Bronchial epithelial cell (primary cell): ENCODE measurements at regions not wholly inside any gene's neighbourhood (a gene's known extent, or its start where the extent isn't known, plus 50 kb on each side); places are given as distances from the start of the nearest gene placed in this dataset.

Experiments used
- DNase-seq: peaks from one replicate; pipeline ENCODE4 v3.0.0-alpha.2; 2010; ENCODE audit warnings: low read depth
- FAIRE-seq: peaks from 2 replicates; lab custom pipeline; 2011; peaks lifted over from hg19 to GRCh38; lab: Jason Lieb, UNC
- H3K27me3 ChIP-seq: 2 replicates; pipeline ENCODE4 v1.5.1; 2011; ENCODE audit warnings: low read length; ENCODE audit not compliant: control insufficient read depth, insufficient read depth
- H3K36me3 ChIP-seq: 2 replicates; pipeline ENCODE4 v1.5.1; 2011; ENCODE audit warnings: low read length; ENCODE audit not compliant: control insufficient read depth, insufficient read depth
- H3K4me3 ChIP-seq: 2 replicates; pipeline ENCODE4 v1.5.1; 2011; ENCODE audit warnings: mild to moderate bottlenecking, low read depth, low read length, control low read depth
- CTCF ChIP-seq: IDR thresholded peaks from 2 replicates; pipeline ENCODE4 v1.5.1; 2011; ENCODE audit warnings: mild to moderate bottlenecking, moderate library complexity, low read length, control low read depth, inconsistent platforms; ENCODE audit not compliant: insufficient read depth, severe bottlenecking

- no peak for DNase-seq
- Histone ChIP-seq H3K27me3 (no peaks in the 10 kb centered on the region), H3K36me3 (no peaks in the 10 kb centered on the region), H3K4me3 (no peak overlapping the region)
- TF ChIP-seq CTCF, result no peak
- no peak for FAIRE-seq
These were observed 633.5 kb downstream of the PTPRU start for GRCh38 chr1:29869802-29870201.

- FAIRE-seq, result no peak
- H3K27me3 ChIP-seq, result no peaks in the 10 kb centered on the region
- no peak for TF ChIP-seq CTCF
These were observed 632.6 kb downstream of the PTPRU start for GRCh38 chr1:29868944-29869343.

GRCh38 chr1:29868096-29868495 is 631.8 kb downstream of the PTPRU start:
- no peak for DNase-seq
- Histone ChIP-seq H3K36me3 (no peaks in the 10 kb centered on the region), H3K4me3 (no peak overlapping the region), H3K27me3 (no peaks in the 10 kb centered on the region)
- FAIRE-seq, result no peak
- no peak for TF ChIP-seq CTCF

More at GRCh38 chr1:29868944-29869343, 632.6 kb downstream of the PTPRU start:
- Histone ChIP-seq H3K36me3 (no peaks in the 10 kb centered on the region), H3K4me3 (no peak overlapping the region)
- no peak for DNase-seq

- Histone ChIP-seq H3K36me3 (no peaks in the 10 kb centered on the region), H3K4me3 (no peak overlapping the region), H3K27me3 (no peaks in the 10 kb centered on the region)
- TF ChIP-seq CTCF, result no peak
- FAIRE-seq (no peak), DNase-seq (no peak)
These were observed 628.7 kb downstream of the PTPRU start for GRCh38 chr1:29865051-29865450.

- no peaks in the 10 kb centered on the region for H3K27me3 ChIP-seq
- no peak for FAIRE-seq
- DNase-seq, result no peak
- no peak for TF ChIP-seq CTCF
- no peak overlapping the region for H3K4me3 ChIP-seq
- no peaks in the 10 kb centered on the region for H3K36me3 ChIP-seq
These were observed 628.2 kb downstream of the PTPRU start for GRCh38 chr1:29864431-29865022.

GRCh38 chr1:29861922-29862321 is 625.6 kb downstream of the PTPRU start:
- Histone ChIP-seq H3K36me3 (no peaks in the 10 kb centered on the region), H3K4me3 (no peak overlapping the region), H3K27me3 (no peaks in the 10 kb centered on the region)
- TF ChIP-seq CTCF, result no peak
- FAIRE-seq (no peak), DNase-seq (no peak)
